Nucleus accumbens (tissue), 56 donors: ENCODE measurements at regions not wholly inside any gene's neighbourhood (a gene's known extent, or its start where the extent isn't known, plus 50 kb on each side); places are given as distances from the start of the nearest gene placed in this dataset.
A peak's percentile ranks its signal among the peaks of the same experiment; 100 is the strongest.

Experiments
- DNase-seq, 56 donors: peaks; one replicate each; lab custom pipeline; 2025; lab: John Stamatoyannopoulos, UW

DNA sequence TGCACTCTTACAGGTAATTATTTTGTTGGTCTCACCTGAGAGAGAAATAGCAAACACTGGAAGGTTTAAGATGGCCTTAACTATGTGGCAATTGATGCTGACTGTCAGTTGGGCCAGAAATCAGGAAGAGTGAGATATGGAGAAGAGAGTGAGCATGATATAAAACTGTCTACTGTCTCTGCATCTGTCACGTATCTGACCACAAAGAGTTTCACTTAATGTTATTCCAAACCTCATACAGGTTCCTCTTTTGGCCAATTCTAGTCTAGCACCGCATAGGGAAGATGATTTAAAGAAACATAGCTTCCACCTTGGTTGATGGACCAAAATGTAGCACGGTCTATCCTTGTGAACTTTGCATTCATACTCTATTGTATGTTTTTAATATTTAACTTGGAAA lies 381.0 kb upstream of the BOD1L1 start:
- no peak for DNase-seq

DNA sequence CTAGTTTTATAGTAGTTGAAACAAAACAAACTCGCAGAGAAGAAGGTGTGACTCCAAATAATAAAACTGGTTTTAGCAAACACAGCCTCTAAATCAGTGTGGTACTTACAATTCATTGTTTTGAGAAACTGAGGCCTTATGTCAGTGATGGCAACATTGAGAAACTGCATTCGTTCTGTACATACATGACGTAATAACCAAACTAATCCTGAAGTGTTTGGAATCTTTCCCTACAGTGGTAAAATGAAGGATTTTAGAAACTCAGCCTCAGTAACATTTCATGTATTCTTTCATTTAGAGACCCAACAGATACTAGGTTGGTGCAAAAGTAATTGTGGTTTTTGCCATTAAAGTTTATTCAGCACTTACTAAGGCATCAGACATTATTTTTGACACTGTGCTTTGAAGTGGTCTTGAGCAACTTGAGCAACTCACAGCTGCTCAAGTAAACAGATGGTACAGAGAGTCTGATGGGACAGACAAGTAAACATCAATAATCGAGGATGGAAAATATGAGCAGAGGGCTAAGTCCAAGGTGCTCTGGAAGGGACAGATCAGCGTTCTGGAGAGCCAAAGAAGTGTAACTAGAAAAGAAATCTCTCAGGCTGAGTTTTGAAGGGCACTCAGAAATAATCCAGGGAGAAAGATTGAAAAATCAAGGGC lies 390.8 kb upstream of the BOD1L1 start:
- DNase-seq = no peak

DNA sequence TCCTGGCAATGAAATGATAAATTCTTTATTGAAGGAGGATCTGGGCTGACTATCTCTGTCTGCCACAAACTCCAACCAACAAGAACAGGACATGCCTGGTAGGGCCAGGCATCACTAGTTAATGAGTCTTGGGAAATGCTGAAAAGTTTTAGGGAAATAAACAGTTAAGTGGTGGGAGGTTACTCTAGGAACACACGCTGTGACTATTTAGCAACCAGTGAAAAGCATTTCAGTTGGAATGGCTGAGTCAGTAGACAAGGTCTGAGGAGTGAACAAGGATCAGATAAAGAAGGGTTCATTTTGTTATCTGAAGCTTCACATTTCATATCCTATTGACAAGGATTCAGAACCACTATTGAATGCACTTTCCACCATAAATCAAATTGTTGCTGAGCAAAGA lies 394.9 kb upstream of the BOD1L1 start:
- no peak for DNase-seq

DNA sequence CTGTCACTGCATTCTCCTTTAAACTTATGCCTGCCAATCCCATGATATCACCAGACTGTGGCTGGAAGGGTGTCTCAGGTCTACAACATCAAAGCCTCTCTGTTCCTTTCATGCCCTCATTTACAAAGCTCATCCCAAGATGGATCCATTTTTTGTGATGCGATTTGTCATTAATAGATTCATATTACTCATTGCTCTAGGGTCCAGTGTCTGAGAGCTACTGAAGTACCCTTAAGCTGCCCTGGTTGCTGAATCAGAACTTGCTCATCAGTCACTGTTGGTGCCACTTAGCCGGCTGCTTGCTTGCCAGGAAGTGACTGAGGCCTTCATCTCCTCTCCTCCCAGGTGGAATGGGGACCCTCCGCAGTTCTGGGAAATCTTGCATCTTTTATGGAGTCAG lies 395.5 kb upstream of the BOD1L1 start:
- no peak for DNase-seq

DNA sequence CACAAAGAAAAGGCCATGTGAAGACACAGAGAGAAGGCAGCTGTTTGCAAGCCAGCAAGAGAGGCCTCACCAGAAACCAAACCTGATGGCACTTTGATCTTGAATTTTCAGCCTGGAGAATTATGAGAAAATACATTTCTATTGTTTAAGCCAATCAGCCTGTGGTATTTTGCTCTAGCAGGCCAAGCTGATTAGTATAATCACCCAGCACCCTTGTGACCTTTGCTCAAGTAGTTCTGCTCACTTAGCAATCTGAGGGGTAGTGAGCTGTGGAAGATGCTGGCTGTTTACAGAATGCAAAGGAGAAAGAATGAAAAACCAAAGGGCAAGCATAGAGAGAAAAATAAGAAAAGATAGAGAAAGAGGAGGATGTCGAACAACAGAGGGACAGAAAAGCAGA lies 396.4 kb upstream of the BOD1L1 start:
- DNase-seq = no peak

DNA sequence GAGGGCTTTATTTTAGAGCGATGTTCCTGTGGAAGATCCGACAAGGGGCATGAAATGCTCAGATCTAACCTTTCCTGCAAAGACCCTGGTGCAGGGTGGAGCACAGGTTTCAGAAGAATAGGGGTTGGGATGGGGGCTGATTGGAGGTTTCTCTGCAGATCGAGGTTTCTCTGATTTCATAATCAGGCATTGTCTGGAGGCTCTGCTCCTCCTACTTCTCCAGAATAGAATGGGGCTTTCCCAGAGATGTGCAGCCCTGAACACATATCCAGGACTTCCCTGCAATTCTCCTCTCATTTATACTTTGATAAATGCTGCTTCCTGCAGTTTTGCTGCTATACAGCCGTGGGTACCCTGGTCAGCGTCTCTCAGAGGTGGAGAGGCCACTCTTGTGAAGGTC lies 397.6 kb upstream of the BOD1L1 start:
- DNase-seq = peak in 16 of 56 donors; percentile 0 to 24 (median 6)

DNA sequence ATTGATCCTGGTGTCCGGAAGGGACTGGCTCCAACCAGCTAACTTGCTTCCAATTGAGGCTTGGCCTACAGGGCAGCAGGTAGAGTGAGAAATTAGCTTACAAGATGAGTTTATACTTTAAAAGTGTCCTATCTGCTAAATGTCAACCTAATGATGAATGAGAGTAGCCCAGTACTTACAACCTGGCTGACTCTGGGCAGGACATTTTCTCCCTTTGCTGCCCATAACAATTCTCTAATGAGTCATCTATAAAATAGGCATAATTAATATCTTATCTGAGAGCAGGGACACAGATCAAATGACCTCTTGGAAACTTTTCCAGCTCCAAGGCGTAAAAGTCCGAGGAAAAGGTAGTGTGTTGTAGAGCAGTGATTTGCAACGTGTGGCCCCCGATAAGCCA lies 398.4 kb upstream of the BOD1L1 start:
- no peak for DNase-seq

DNA sequence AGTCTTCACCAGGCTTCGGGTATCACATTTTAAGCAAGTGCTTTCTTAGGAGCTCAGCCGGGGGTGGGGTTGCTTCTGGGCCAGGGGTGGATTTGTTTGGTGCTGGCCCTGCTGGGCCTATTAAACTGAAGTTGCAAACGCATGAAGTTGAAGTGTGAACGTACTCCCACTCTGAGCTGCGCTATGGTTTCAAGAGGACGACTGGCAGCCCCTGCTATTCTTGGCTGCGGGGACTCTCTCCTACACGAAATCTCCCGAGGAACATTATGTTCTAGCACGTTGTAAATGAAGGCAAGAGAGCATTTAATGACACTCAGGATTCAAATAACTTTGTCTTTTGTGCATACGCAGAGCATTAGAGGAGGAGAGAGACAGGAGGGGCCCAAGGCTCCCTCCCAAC lies 401.3 kb upstream of the BOD1L1 start:
- DNase-seq = peak in 35 of 56 donors; percentile 3 to 71 (median 31)

DNA sequence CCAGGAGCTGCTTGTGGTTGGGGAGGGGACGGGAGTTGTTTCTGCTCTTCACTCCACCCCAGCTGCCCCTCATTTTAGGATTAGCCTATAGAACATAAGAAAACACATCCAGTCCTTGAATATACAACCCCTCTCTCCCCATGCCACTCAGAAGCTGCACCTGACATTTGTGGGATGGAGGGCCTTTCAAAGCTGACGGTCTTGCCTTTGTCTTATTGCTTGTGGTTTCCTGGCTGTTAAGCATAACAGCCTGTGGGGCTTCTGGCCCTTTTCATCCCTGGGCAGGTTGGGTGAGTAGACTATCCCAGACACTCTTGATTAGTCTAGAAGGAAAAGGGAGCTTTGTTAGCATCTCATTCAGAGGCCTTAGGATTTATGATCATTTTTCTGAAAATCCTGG lies 407.6 kb upstream of the BOD1L1 start:
- no peak for DNase-seq

DNA sequence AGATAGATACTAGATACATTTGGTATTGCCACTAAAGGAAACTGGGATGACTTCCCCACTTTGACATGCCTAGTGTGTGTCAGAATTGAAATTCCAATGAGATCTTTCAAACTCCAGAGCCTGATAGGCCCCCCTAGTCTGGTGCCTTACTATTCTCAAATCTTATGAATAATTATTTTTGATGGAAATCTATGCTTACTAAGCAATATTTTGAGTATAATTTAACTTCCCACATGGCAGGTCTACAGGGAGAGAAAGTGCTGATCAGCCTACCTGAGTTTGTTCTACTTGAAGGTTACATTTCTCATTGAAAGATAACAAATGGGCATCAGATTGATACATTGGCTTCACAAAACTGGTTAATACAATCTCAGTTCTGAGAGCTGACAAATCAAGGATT lies 415.7 kb upstream of the BOD1L1 start:
- DNase-seq = no peak

DNA sequence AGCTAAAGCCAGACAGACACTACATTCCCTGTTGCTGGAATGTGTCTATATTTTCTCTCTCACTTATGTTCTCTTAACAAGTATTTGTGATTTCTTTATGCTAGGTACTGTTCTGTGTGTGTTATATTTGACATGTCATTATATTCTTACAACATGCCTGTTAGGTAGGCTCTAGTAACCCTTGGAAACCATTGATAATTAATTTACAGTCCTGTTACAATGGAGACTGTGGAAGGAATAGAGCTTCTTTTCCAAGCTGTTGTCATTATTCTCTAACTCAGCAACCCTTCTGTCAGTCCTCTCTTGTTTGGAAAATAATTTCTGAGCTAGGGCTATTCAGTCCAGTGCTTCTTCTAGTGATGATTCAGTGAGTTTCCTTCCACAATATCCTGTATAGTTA lies 419.1 kb upstream of the BOD1L1 start:
- DNase-seq = no peak

DNA sequence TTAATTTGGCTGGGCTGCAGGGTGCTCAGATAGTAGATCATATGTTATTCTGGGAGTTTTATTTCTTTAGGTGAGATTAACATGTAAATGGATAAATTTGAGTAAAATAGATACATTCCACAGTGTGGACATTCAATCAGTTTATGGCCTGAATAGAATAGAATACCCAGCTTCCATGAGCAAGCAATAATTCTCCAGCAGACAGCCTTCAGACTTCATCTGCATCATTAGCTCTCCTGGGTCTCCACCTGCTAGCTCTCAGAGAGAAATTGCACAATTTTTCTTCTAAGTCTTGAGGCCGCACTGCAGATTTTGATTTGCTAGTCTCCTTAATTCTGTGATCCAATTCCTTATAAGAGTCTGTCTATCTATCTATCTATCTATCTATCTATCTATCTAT lies 420.3 kb upstream of the BOD1L1 start:
- DNase-seq = no peak

DNA sequence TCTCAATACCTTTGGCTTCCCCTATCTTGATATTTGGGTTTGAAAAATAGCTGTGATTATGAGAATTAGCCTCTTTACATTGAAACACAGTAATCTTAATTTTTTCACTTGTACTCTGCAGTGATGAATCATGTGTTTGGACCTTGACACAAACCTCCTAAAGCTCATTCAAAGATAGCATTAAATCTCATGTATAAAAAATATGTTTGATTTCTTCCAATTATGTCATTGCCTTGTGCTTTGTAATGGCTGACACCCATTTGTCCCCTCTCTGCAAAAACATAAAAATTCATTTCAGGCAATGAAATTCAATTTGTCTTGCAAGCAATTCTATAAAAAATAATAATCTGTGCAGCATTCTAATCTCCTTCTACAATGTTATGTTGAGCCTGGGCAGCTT lies 422.4 kb upstream of the BOD1L1 start:
- no peak for DNase-seq

DNA sequence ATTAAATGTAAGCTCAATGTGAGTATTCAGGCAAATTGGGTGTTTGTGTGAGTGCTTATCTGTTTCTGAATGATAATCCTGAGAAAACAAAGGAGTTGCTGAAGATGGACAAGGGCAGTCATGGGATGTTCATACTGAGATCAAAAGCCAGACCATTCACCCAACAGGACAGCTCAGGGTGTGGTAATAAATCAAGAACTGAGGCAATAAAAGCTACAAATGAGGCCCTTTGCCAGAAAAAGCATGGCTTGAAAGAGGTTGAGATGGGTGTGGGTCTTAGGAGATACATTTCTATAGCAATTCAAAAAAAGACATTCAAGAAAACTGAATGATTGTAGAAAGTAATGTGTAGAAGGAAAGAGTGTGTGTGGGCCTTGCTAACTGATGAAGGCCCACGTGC lies 425.8 kb upstream of the BOD1L1 start:
- no peak for DNase-seq

DNA sequence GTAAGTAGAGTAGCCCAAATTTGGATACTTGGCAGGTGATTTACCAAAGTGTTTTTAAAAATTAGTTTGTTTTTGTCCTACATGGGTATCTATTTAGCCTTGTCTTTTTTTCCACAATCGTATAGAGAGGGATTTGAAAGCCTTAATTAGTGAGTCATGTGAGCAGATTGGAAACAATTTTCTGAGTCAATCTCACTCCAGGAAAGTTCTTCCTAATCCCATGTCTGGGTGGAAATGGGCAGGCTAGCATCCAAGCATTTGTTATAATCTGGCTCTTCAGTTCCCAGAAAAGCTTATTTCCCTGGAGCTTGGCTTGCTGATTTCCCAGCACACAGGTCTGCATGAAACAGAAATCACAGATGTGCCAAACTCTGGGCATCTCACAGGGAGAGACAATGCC lies 426.9 kb upstream of the BOD1L1 start:
- no peak for DNase-seq

DNA sequence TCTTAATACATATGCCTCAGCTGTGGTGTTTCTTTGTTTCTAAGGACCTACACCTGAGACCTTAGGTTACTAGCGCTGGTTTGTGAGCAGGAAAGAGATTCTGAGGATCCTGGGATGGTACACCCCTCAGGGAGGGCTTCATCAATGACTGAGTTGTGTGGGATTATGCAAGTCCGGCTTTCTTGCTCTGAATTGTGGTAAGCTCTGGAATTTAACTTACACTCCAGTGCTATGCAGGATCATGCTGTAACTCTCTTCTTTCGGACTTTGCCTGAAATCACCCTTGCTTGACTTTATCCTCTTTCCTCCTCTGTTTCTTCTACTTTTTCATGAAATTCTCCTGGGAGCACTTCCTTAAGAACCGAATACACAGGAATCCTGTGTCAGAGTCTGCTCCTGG lies 431.5 kb upstream of the BOD1L1 start:
- DNase-seq = no peak

DNA sequence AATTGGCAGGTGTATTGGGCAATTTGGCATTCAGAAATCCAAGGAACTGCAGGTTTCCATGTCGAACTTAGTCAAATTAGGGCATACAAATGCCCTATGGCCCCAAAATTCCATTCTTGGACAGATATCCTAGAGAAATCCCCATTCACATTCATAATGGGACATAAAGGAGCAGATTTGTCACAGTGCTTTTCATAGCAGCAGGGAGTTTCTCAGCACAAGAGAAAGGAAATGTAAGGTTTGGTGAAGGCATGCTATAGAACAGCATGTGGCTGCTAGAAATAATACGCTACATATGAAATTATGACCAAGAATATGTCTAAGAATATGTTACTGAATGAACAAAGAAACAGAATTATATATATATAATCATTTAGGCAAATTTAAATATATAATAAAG lies 437.5 kb upstream of the BOD1L1 start:
- DNase-seq = no peak

DNA sequence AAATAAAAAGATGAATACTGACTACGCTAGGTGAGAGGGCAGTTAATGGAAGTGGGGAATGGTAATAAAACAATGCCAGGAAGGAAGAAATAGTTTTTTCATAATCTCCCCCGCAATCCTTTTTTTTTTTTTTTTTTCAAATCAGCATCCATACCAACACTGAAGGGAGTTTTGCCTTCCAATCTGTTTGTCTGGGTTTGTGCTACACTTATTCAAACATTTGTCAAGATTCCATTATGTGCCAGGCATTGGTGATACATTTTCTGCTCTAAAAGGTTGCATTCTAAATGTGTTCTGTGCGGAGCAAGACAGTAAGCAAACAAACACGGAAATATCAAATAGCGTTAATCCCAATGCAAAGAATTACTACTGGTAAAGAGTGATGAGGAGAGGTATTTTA lies 437.9 kb upstream of the BOD1L1 start:
- DNase-seq = no peak

DNA sequence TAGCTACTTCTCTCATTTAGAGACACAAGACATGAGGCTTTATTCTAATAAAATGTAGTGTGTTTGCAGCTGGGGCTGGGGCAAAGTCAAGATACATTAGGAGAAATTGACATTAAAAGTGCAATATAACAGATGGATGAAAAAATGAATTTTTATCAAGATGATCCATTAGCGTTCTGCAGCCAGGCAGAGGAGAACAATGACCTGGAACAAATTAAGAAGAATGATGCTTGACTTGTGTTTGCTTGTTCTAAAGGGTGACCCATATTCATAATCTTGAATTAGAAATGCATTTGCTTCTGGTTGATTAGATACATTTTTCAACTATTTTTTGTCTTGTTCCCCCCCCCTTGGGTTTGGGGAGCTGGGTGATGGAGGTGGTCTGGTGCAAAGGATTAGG lies 439.5 kb upstream of the BOD1L1 start:
- no peak for DNase-seq

DNA sequence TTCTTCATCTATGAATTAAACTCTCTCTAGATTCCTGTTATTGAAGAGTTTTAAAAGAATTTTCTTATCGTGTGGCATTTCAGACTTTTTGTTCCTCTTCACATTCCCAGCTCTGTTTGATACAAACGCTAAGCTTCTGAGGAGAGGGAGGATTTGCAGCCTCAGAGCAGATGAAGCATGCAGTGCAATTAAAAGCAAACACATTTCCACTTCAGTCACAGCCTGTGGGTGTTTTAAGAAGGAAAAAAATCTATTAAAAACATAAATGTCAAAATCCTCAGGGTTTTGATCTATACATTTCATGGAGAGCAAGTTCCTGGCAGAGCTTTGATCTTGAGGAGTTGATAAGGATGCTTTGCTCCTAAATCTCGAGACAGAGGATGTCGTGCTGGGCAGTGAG lies 442.4 kb upstream of the BOD1L1 start:
- peak in 7 of 56 donors; percentile 1 to 33 (median 16) for DNase-seq

DNA sequence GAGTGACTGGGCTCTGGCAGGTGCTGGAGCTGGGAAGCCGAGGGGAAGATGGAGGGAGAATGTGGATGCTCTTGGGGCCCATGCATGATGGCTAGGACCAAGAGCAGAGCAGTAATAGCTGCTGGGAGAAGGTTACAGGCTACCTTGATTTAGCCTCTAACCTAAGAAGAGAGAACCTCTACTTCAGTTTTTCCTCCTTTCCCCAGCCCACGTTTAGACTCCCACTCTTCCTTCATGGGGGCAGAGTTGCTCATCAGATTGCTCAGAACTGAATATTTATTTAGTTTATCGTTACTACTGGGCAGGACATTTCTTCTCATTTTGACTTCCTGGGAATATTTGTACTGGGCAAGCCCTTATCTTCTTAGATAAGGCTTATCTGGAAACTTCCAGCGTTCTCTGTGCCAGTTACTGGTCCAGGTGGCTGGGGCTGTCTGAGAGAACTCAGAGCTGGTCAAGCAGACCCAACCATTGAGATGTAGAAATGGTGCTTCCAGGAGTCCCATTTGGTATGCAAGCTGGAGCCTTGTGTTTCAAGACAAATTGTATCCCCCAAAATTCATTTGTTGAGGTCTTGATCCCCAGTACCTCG lies 442.9 kb upstream of the BOD1L1 start:
- peak in 6 of 56 donors; percentile 0 to 11 (median 4) for DNase-seq

DNA sequence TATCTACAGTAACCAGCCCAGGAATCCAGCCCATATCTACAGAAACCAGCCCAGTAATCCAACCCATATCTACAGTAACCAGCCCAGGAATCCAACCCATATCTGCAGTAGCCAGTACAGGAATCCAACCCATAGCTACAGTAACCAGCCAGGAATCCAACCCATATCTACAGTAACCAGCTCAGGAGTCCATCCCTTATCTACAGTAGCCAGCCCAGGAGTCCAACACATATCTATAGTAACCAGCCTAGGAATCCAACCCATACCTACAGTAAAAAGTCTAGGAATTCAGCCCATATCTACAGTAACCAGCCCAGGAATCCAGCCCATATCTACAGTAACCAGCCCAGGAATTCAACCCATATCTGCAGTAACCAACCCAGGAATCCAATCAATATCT lies 445.0 kb upstream of the BOD1L1 start:
- DNase-seq = no peak

DNA sequence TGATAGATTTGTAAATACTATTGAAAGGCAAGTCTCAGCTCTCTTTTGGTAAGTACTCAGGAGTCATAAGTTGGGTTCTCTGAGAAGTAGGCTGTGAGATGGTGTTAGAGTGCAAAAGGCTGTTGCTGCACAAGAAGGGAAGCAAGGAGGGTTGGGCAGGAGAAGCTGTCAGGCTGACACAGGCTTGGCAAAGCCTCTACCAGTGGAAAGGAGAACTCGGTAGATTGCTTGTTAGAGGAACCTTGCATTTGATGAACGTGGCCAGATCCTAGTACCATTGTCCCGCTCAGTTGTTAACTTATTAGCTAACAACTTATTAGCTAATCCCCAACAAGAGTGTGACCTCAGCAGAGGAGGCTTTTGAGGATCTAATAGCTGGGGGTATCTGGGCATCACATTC lies 449.3 kb upstream of the BOD1L1 start:
- DNase-seq = no peak
